Heart left ventricle (tissue), 13 donors: ENCODE measurements at regions not wholly inside any gene's neighbourhood (a gene's known extent, or its start where the extent isn't known, plus 50 kb on each side); places are given as distances from the start of the nearest gene placed in this dataset.

Source experiments
- POLR2A ChIP-seq, 2 donors: fragments of 450-650 bp; IDR thresholded peaks; one replicate each; pipeline ENCODE4 v1.6.1; 2017; ENCODE audit warnings: antibody characterized with exemption in 2 of 2, mild to moderate bottlenecking in 2 of 2, moderate library complexity in 2 of 2
- TF ChIP-seq, protein P1 (sequence below), 12 donors: fragments of 200-600 bp; sonication (generic) in 4 of 12; IDR thresholded peaks; one replicate each; pipeline versions ENCODE4 v1.5.0 to v1.8.0; 2018 to 2022; ENCODE audit warnings: antibody characterized with exemption in 12 of 12, mild to moderate bottlenecking in 5 of 12
- donor health status: ischemic (EF 13 %, LVEDD 7.1; RV severe dilation, severe dysfunction).
- donor health status: DM: no; HTN: yes; CAD: no.
- donor health status: DM: no; HTN: no; CAD: no.
- donor health status: ischemic (EF 25% LVEDD 6.9; RV normal size, moderate dysfunction).
- donor health status: ischemic (EF 25% LVEDD 5.7; RV mildly dilated, moderate dysfunction).
- donor health status: ischemic (EF 35%, LVEDD 5.7; RV mildly dilated, moderate dysfunction).
- donor health status: nonischemic (EF 11% LVEDD 7.7; RV severe dilation, severe dysfunction).
- donor health status: DM: yes; HTN: yes; CAD: no.
- donor health status: PGD.
- donor health status: ischemic (EF 29% LVEDD 5.4; RV normal size, mild dysfunction).
- donor health status: nonischemic (EF 23%, LVEDD 6.1; RV moderate dilation, normal function).

DNA sequence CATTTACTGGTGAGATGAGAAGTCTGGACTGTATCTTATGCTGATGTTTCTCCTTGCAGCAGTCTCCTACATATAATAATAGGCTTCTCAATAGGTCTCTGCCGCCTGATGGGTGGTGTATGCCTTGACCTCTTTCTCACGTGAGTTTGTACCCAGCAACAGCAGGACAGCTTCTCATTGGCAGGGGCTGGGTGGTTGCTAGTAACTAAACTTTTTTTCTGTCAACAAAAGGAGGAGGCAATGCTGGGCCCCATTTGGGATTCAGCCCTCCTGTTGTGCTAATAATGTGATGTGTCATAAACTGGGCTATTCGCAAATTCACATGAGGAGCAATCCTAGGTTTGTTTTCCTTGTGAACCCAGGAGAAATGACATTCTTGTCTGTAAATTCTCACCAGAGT lies 533.6 kb downstream of the GATA3 start:
- TF ChIP-seq, protein P1, sequence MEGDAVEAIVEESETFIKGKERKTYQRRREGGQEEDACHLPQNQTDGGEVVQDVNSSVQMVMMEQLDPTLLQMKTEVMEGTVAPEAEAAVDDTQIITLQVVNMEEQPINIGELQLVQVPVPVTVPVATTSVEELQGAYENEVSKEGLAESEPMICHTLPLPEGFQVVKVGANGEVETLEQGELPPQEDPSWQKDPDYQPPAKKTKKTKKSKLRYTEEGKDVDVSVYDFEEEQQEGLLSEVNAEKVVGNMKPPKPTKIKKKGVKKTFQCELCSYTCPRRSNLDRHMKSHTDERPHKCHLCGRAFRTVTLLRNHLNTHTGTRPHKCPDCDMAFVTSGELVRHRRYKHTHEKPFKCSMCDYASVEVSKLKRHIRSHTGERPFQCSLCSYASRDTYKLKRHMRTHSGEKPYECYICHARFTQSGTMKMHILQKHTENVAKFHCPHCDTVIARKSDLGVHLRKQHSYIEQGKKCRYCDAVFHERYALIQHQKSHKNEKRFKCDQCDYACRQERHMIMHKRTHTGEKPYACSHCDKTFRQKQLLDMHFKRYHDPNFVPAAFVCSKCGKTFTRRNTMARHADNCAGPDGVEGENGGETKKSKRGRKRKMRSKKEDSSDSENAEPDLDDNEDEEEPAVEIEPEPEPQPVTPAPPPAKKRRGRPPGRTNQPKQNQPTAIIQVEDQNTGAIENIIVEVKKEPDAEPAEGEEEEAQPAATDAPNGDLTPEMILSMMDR (IDR thresholded peaks at IDR 0.05): no peak
- no peak for TF ChIP-seq POLR2A (IDR thresholded peaks at IDR 0.05)
